H1 (cell line): ENCODE measurements at regions not wholly inside any gene's neighbourhood (a gene's known extent, or its start where the extent isn't known, plus 50 kb on each side); places are given as distances from the start of the nearest gene placed in this dataset.
"Not testable (repeated sequence)": the region's sequence is repeated elsewhere in the genome, so short reads cannot be mapped to it uniquely, and the experiment has no call there.

ENCODE experiments used
- CTCF ChIA-PET: fragments of 300-600 bp; sonication (Branson Sonifier 250); formaldehyde crosslinking; loops from one replicate; lab custom pipeline; 2021; ENCODE audit not compliant: partially characterized antibody; lab: Charles Lee
- POLR2A ChIA-PET: fragments of 300-600 bp; sonication (Branson Sonifier 250); formaldehyde crosslinking; loops from one replicate; lab custom pipeline; 2021; ENCODE audit warnings: inconsistent platforms; ENCODE audit not compliant: partially characterized antibody; lab: Charles Lee
- DNase-seq, 2 experiments: peaks; one replicate each; pipeline versions ENCODE4 v3.0.0 to v3.0.0-alpha.2; 2010 to 2022; ENCODE audit warnings: low spot score in 2 of 2, low read depth in 1 of 2, mixed read lengths in 1 of 2
- FAIRE-seq: peaks from 2 replicates; lab custom pipeline; 2011; peaks lifted over from hg19 to GRCh38; lab: Jason Lieb, UNC
- H2AFZ ChIP-seq: 2 replicates; pipeline ENCODE4 v1.8.1; 2012; ENCODE audit warnings: low read length, inconsistent platforms
- H2AK5ac ChIP-seq: 2 replicates; pipeline ENCODE4 v1.6.1; 2013; ENCODE audit warnings: low read depth, low read length
- H2BK120ac ChIP-seq: replicated peaks from 2 replicates; pipeline ENCODE3; 2013; ENCODE audit warnings: low read depth, low read length, inconsistent platforms
- H2BK12ac ChIP-seq: 2 replicates; pipeline ENCODE4 v1.6.1; 2013; ENCODE audit warnings: low read depth, low read length
- H2BK15ac ChIP-seq: 2 replicates; pipeline ENCODE4 v1.6.1; 2013; ENCODE audit warnings: low read length
- H2BK20ac ChIP-seq: 2 replicates; pipeline ENCODE4 v1.6.1; 2013; ENCODE audit warnings: low read length
- H2BK5ac ChIP-seq: 2 replicates; pipeline ENCODE4 v1.6.1; 2013; ENCODE audit warnings: low read depth, low read length
- H3K14ac ChIP-seq: 2 replicates; pipeline ENCODE4 v1.6.1; 2013; ENCODE audit warnings: inconsistent platforms; ENCODE audit not compliant: insufficient read length
- H3K18ac ChIP-seq: 2 replicates; pipeline ENCODE4 v1.6.1; 2013; ENCODE audit warnings: low read length; ENCODE audit errors: extremely low read depth
- H3K23ac ChIP-seq: 2 replicates; pipeline ENCODE4 v1.6.1; 2013; ENCODE audit warnings: inconsistent platforms; ENCODE audit not compliant: insufficient read length
- H3K23me2 ChIP-seq: 2 replicates; pipeline ENCODE4 v1.6.1; 2013; ENCODE audit warnings: low read depth, low read length
- H3K27ac ChIP-seq: 2 replicates; pipeline ENCODE4 v1.6.1; 2011; ENCODE audit warnings: low read depth, low read length, inconsistent platforms
- H3K27me3 ChIP-seq, 4 experiments: replicated peaks in 1 of 4; 1 replicate in 1 of 4; 2 replicates in 3 of 4; pipeline versions ENCODE4 v1.6.1 to v1.8.1; 2011 to 2013; ENCODE audit warnings: low read length in 3 of 4, mild to moderate bottlenecking in 3 of 4, inconsistent platforms in 2 of 4, mixed read lengths in 2 of 4, moderate library complexity in 1 of 4; ENCODE audit not compliant: control insufficient read depth in 3 of 4, insufficient read depth in 3 of 4; ENCODE audit errors: extremely low read depth in 1 of 4
- H3K36me3 ChIP-seq, 4 experiments: 2 replicates each; pipeline versions ENCODE4 v1.6.1 to v1.8.1; 2011 to 2013; ENCODE audit warnings: mild to moderate bottlenecking in 4 of 4, low read length in 3 of 4, moderate library complexity in 2 of 4, control low read depth in 1 of 4, inconsistent platforms in 1 of 4; ENCODE audit not compliant: insufficient read depth in 4 of 4, control insufficient read depth in 2 of 4
- H3K4ac ChIP-seq: replicated peaks from 2 replicates; pipeline ENCODE3; 2013; ENCODE audit warnings: low read length, low read depth, mixed read lengths, inconsistent platforms; ENCODE audit not compliant: insufficient read length
- H3K4me1 ChIP-seq, 4 experiments: replicated peaks in 1 of 4; 1 replicate in 1 of 4; 2 replicates in 3 of 4; pipeline versions ENCODE4 v1.6.1 to v1.8.1; 2011 to 2013; ENCODE audit warnings: low read length in 3 of 4, inconsistent platforms in 2 of 4, mixed read lengths in 1 of 4; ENCODE audit not compliant: insufficient read depth in 4 of 4, control insufficient read depth in 3 of 4
- H3K4me2 ChIP-seq, 2 experiments: 2 replicates each; pipeline versions ENCODE4 v1.6.1 to v1.8.1; 2011 to 2013; ENCODE audit warnings: low read depth in 2 of 2, low read length in 2 of 2, control low read depth in 1 of 2, inconsistent platforms in 1 of 2, mild to moderate bottlenecking in 1 of 2; ENCODE audit not compliant: insufficient read depth in 1 of 2
- H3K4me3 ChIP-seq, 4 experiments: fragments of 200-600, 300-600 bp in 1 of 4; sonication (generic), shearing (Covaris generic), sonication (Bioruptor Twin) in 1 of 4; 2 replicates each; pipeline versions ENCODE4 v1.5.1 to v1.8.1; 2011 to 2016; ENCODE audit warnings: low read length in 4 of 4, low read depth in 3 of 4, control low read depth in 2 of 4, inconsistent platforms in 2 of 4, mild to moderate bottlenecking in 2 of 4, mixed read lengths in 1 of 4, moderate library complexity in 1 of 4; ENCODE audit not compliant: insufficient read depth in 2 of 4; ENCODE audit errors: extremely low read depth in 1 of 4
- H3K56ac ChIP-seq: replicated peaks from 2 replicates; pipeline ENCODE3; 2013; ENCODE audit warnings: low read depth, mild to moderate bottlenecking, mixed read lengths, low read length, inconsistent platforms; ENCODE audit not compliant: insufficient read length
- H3K79me1 ChIP-seq: 2 replicates; pipeline ENCODE4 v1.6.1; 2013; ENCODE audit warnings: low read depth, low read length, control low read depth
- H3K79me2 ChIP-seq, 2 experiments: 2 replicates each; pipeline versions ENCODE4 v1.6.1 to v1.8.1; 2012 to 2013; ENCODE audit warnings: low read length in 2 of 2, mild to moderate bottlenecking in 2 of 2, inconsistent platforms in 1 of 2; ENCODE audit not compliant: insufficient read depth in 2 of 2, control insufficient read depth in 1 of 2
- H3K9ac ChIP-seq, 4 experiments: replicated peaks in 1 of 4; 1 replicate in 1 of 4; 2 replicates in 3 of 4; pipeline versions ENCODE4 v1.6.1 to v1.8.1; 2011 to 2013; ENCODE audit warnings: low read depth in 3 of 4, low read length in 3 of 4, control low read depth in 2 of 4, mild to moderate bottlenecking in 2 of 4, moderate library complexity in 2 of 4, inconsistent platforms in 1 of 4; ENCODE audit errors: extremely low read depth in 1 of 4
- H3K9me3 ChIP-seq, 2 experiments: 2 replicates each; pipeline versions ENCODE4 v1.6.1 to v1.8.1; 2012 to 2013; ENCODE audit warnings: mild to moderate bottlenecking in 2 of 2, moderate library complexity in 2 of 2, control low read depth in 1 of 2, inconsistent platforms in 1 of 2, low read depth in 1 of 2, low read length in 1 of 2, mixed read lengths in 1 of 2; ENCODE audit not compliant: insufficient read depth in 2 of 2
- H4K20me1 ChIP-seq, 2 experiments: replicated peaks in 1 of 2; 2 replicates each; pipeline versions ENCODE3 to v1.8.1; 2011 to 2013; ENCODE audit warnings: inconsistent platforms in 2 of 2, low read length in 2 of 2, mild to moderate bottlenecking in 1 of 2; ENCODE audit not compliant: insufficient read depth in 2 of 2, control insufficient read depth in 1 of 2
- H4K5ac ChIP-seq: 2 replicates; pipeline ENCODE4 v1.6.1; 2013; ENCODE audit warnings: low read length, low read depth, mixed read lengths, inconsistent platforms; ENCODE audit not compliant: insufficient read length
- H4K8ac ChIP-seq: 2 replicates; pipeline ENCODE4 v1.8.0; 2013; ENCODE audit warnings: mild to moderate bottlenecking, moderate library complexity, low read length, inconsistent platforms; ENCODE audit not compliant: insufficient read depth; ENCODE audit errors: extremely low read depth
- H4K91ac ChIP-seq: replicated peaks from 2 replicates; pipeline ENCODE3; 2013; ENCODE audit warnings: low read length, mixed read lengths, inconsistent platforms; ENCODE audit not compliant: insufficient read length
- WGBS, 2 experiments: shearing (Covaris generic) in 1 of 2; methylation state at CpG; one replicate each; pipeline versions ENCODE4 v1.1.6 to v1.1.7; 2013 to 2015; ENCODE audit warnings: low lambda C conversion rate in 2 of 2, mixed read lengths in 2 of 2, inconsistent platforms in 1 of 2, low coverage in 1 of 2, missing lambda C conversion rate in 1 of 2; ENCODE audit not compliant: insufficient replicate concordance in 2 of 2, insufficient coverage in 1 of 2, insufficient read length in 1 of 2; ENCODE audit errors: extremely low coverage in 1 of 2, missing lambda C conversion rate in 1 of 2; 5-methylcytosine and 5-hydroxymethylcytosine counted together

DNA sequence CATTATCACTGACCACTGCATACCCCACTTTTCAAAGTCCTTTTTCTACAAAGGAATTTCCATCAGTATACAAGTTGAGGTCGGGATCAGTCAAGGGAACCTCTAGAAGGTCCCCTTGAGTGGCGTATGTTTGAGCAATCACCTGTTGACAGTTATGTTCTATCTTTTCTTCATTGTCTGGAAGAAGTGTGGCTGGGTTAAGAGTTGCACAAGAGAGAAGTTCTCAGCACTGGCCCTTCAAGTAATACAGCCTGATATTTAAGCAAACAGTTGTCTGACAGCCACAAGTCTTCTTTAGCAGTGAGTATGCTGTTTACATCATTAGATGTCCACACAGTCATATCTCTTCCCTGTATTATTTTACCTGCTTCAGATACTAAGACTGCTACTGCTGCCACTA is 56.7 kb upstream of the CSF1 start:
- H3K23ac ChIP-seq, H2AFZ ChIP-seq, H3K79me1 ChIP-seq, CTCF ChIA-PET, H3K79me2 ChIP-seq, H3K27me3 ChIP-seq, H4K5ac ChIP-seq, H3K23me2 ChIP-seq, H3K4me1 ChIP-seq, H2BK20ac ChIP-seq, H4K8ac ChIP-seq, H2BK12ac ChIP-seq, H3K27ac ChIP-seq, H3K14ac ChIP-seq, H3K4ac ChIP-seq, H2AK5ac ChIP-seq, H4K91ac ChIP-seq, H3K18ac ChIP-seq, H2BK120ac ChIP-seq, DNase-seq, H4K20me1 ChIP-seq, H3K9ac ChIP-seq, H3K9me3 ChIP-seq, H2BK15ac ChIP-seq, H3K56ac ChIP-seq, FAIRE-seq, POLR2A ChIA-PET, H3K4me2 ChIP-seq, H3K36me3 ChIP-seq, H3K4me3 ChIP-seq, H2BK5ac ChIP-seq: not testable (repeated sequence)
- WGBS, 2 experiments, result 72% methylated on average over 2 of the region's 2 CpGs; no CpG with 5 or more reads in 1 of the 2 experiments

DNA sequence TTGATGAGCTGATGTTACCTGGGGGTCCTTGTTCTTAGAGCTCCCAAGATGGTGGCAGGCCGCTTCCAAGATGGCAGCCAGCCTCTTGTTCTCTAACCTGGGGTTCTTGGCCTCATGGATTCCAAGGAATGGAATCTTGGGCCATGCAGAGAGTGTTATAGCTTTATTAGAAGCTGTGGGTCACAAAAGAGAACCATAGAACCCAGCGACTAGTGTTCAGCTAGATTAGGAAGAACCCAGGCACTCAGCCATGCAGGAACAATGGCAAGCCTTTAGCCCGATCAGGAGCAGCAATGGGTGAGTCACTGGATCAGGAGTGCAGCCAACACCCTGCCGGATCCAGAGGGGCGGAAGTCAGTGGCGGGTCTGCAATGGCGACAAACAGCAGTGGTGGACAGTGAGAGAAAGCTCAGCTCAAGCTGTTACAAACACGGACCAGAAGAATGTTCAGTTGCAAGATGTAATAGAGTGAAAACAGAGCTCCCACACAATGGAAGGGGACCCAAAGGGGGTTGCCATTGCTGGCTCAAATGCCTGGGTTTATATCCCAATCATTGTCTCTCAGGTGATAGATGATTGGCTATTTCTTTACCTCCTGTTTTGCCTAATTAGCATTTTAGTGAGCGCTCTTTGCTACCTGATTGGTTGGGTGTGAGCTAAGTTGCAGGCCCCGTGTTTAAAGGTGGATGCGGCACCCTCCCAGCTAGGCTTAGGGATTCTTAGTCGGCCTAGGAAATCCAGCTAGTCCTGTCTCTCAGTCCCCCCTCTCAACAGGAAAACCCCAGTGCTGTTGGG is 58.2 kb upstream of the CSF1 start:
- 87% methylated on average over 12 of the region's 12 CpGs; no CpG with 5 or more reads in 1 of the 2 experiments for WGBS, 2 experiments
- H3K79me2 ChIP-seq, H2BK5ac ChIP-seq, H2BK15ac ChIP-seq, H3K23ac ChIP-seq, H3K4ac ChIP-seq, H4K8ac ChIP-seq, H4K5ac ChIP-seq, FAIRE-seq, H3K27me3 ChIP-seq, H3K14ac ChIP-seq, H3K4me2 ChIP-seq, H4K20me1 ChIP-seq, H3K27ac ChIP-seq, H3K18ac ChIP-seq, H2BK12ac ChIP-seq, H3K9ac ChIP-seq, H3K23me2 ChIP-seq, H3K4me1 ChIP-seq, H3K36me3 ChIP-seq, H2AK5ac ChIP-seq, H2AFZ ChIP-seq, H2BK20ac ChIP-seq, H4K91ac ChIP-seq, H2BK120ac ChIP-seq, DNase-seq, H3K9me3 ChIP-seq, POLR2A ChIA-PET, H3K79me1 ChIP-seq, H3K4me3 ChIP-seq, H3K56ac ChIP-seq: not testable (repeated sequence)
- CTCF ChIA-PET, result interaction anchor here (0.6 to 4.5 kb wide), 6 partner anchors 27 to 211 kb away, joined by 3 to 19 read pairs (median 3); no protein-coding TSS in a partner anchor
